PFSK-1 (cell line): ENCODE measurements at regions not wholly inside any gene's neighbourhood (a gene's known extent, or its start where the extent isn't known, plus 50 kb on each side); places are given as distances from the start of the nearest gene placed in this dataset.

ENCODE experiments used
- FOXP2 ChIP-seq: optimal IDR thresholded peaks from 2 replicates; pipeline ENCODE3; 2011; ENCODE audit warnings: borderline replicate concordance, control low read depth, inconsistent platforms; ENCODE audit not compliant: insufficient read depth; ENCODE audit errors: extremely low read length, extremely low read depth
- POLR2AphosphoS5 ChIP-seq: IDR thresholded peaks from 2 replicates; pipeline ENCODE4 v1.6.1; 2012; ENCODE audit warnings: low read depth, mild to moderate bottlenecking, control low read depth, low read length, moderate library complexity
- SIN3A ChIP-seq: IDR thresholded peaks from 2 replicates; pipeline ENCODE4 v1.6.1; 2012; ENCODE audit warnings: mild to moderate bottlenecking, low read length, moderate library complexity, borderline replicate concordance; ENCODE audit not compliant: insufficient read depth
- TAF1 ChIP-seq: IDR thresholded peaks from 2 replicates; pipeline ENCODE4 v1.6.1; 2012; ENCODE audit warnings: low read length, control low read depth, borderline replicate concordance; ENCODE audit not compliant: insufficient read depth
- TF ChIP-seq, protein P1 (sequence below), 2 experiments: IDR thresholded peaks; 2 replicates each; pipeline versions ENCODE4 v1.6.1 to v1.8.0; 2011 to 2012; ENCODE audit warnings: low read depth in 2 of 2, low read length in 2 of 2, control low read depth in 1 of 2, inconsistent platforms in 1 of 2, mild to moderate bottlenecking in 1 of 2, moderate library complexity in 1 of 2; ENCODE audit not compliant: insufficient read depth in 1 of 2

DNA sequence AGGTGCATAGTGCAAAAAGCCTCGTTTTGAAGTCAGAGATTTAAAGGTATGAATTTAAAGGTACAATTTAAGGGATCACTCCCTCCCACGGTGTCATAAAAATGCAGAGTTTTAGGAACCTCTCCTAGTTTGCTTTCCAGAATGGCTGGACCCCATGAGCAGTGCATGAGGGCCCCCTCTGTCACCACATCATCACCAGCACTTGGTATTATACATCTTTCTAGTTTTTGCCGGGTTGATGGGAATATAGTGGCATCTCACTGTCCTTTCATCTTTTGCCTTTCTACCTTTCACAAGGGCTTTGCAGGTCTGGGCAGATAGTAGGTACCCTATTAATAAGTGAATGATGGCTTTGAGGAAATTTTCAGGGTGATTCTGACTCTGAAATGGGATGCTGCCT is 103.6 kb upstream of the AGBL1 start:
- TF ChIP-seq, protein P1, sequence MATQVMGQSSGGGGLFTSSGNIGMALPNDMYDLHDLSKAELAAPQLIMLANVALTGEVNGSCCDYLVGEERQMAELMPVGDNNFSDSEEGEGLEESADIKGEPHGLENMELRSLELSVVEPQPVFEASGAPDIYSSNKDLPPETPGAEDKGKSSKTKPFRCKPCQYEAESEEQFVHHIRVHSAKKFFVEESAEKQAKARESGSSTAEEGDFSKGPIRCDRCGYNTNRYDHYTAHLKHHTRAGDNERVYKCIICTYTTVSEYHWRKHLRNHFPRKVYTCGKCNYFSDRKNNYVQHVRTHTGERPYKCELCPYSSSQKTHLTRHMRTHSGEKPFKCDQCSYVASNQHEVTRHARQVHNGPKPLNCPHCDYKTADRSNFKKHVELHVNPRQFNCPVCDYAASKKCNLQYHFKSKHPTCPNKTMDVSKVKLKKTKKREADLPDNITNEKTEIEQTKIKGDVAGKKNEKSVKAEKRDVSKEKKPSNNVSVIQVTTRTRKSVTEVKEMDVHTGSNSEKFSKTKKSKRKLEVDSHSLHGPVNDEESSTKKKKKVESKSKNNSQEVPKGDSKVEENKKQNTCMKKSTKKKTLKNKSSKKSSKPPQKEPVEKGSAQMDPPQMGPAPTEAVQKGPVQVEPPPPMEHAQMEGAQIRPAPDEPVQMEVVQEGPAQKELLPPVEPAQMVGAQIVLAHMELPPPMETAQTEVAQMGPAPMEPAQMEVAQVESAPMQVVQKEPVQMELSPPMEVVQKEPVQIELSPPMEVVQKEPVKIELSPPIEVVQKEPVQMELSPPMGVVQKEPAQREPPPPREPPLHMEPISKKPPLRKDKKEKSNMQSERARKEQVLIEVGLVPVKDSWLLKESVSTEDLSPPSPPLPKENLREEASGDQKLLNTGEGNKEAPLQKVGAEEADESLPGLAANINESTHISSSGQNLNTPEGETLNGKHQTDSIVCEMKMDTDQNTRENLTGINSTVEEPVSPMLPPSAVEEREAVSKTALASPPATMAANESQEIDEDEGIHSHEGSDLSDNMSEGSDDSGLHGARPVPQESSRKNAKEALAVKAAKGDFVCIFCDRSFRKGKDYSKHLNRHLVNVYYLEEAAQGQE (IDR thresholded peaks at IDR 0.05; ENCODE audit: insufficient read depth in 1 of 2, low read depth in 2 of 2, low read length in 2 of 2): no peak
- TF ChIP-seq SIN3A (no peak), FOXP2 (no peak), TAF1 (no peak), POLR2AphosphoS5 (no peak)

DNA sequence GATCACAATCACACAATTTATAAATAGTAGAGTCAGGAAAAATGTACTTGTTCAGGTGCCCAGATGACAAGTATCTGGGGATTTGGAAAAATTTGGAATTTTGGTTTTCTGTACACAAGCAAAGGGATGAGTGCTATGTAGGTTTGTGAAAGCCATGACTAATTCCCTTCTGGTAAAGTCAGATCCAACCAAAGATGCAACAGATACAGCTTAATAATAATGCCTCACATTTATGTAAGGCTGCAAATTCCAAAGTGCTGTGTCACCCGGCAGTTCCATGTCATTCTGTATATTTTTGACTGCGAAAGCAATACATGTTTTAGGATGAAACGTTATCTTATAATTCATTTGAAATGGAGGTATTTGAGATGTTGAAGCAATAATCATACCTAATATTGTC is 102.7 kb upstream of the AGBL1 start:
- TF ChIP-seq, protein P1 (IDR thresholded peaks at IDR 0.05; ENCODE audit: insufficient read depth in 1 of 2, low read depth in 2 of 2, low read length in 2 of 2): no peak
- TF ChIP-seq SIN3A: no peak
- no peak for TF ChIP-seq POLR2AphosphoS5
- no peak for TF ChIP-seq FOXP2
- TF ChIP-seq TAF1: no peak

DNA sequence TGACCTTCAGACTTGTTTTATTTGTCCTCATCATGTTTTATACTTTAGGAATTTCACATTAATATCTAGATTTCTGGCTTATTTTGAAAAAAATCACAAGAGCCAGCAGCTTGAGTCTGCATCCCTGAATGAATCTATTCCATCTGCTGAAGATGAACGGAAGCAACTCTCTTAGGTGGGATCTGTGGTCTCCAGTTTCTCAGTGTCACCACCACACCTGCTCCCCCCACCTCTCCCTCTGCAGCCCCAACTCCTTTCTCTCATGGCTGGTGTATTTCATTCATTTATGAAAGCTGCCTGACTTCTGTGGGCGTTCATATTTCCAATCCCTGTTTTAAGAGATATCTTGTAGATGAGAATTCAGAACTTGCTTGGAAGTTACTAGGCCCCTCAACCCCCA is 102.1 kb upstream of the AGBL1 start:
- TF ChIP-seq SIN3A (no peak), POLR2AphosphoS5 (no peak)
- TF ChIP-seq, protein P1 (IDR thresholded peaks at IDR 0.05; ENCODE audit: insufficient read depth in 1 of 2, low read depth in 2 of 2, low read length in 2 of 2): no peak

DNA sequence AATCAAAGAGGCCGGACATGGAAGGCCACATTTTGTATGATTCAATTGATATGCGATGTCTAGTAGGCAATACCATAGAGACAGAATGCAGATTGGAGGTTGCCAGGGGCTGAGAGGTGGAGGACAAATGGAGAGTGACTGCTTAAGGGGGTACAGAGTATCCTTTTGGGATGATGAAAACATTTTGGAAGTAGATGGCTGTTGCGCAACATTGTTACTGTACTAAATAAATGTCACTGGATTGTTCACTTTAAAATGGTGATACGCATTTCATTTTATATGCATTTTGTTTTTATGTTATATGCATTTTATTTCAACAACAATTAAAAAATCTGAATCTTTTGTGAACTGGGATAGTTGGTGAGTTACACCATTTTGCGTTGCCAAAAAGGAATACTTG is 99.7 kb upstream of the AGBL1 start:
- no peak for TF ChIP-seq FOXP2

DNA sequence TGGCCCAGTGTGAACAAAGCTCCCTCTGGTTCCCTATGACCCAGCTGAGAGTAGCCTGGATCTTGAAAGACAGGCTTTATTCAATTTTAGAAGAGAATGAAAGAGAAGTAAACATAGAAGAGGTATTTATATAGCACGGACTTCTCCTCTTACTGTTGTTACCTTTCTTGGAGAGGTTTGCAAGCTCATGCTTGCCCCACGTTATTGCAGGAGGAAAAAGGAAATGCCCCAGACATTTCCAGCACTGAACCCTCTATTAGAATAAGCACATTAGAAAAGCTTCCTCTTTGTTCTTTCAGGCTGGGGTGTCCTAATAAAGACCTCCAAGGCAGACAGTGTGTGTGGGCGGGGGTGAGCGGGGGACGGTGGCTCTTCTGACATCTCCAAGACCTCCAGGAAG is 98.7 kb upstream of the AGBL1 start:
- no peak for TF ChIP-seq FOXP2
- TF ChIP-seq, protein P1 (IDR thresholded peaks at IDR 0.05; ENCODE audit: insufficient read depth in 1 of 2, low read depth in 2 of 2, low read length in 2 of 2): no peak
- TF ChIP-seq SIN3A: no peak
- TF ChIP-seq TAF1: no peak
- TF ChIP-seq POLR2AphosphoS5: no peak
